Epithelial cell of esophagus (primary cell): ENCODE measurements at regions not wholly inside any gene's neighbourhood (a gene's known extent, or its start where the extent isn't known, plus 50 kb on each side); places are given as distances from the start of the nearest gene placed in this dataset.
"Not testable (repeated sequence)": the region's sequence is repeated elsewhere in the genome, so short reads cannot be mapped to it uniquely, and the experiment has no call there.

ENCODE experiments used
- DNase-seq: peaks from one replicate; pipeline ENCODE4 v3.0.0; 2010; ENCODE audit warnings: low read depth
- H3K4me3 ChIP-seq: 2 replicates; pipeline ENCODE4 v1.5.1; 2011; ENCODE audit warnings: mild to moderate bottlenecking, low read length, control low read depth
- TF ChIP-seq, protein P1 (sequence below): IDR thresholded peaks from 2 replicates; pipeline ENCODE4 v1.5.1; 2011; ENCODE audit warnings: low read depth, mild to moderate bottlenecking, low read length, control low read depth, inconsistent platforms; ENCODE audit not compliant: insufficient read depth; ENCODE audit errors: missing control alignments

DNA sequence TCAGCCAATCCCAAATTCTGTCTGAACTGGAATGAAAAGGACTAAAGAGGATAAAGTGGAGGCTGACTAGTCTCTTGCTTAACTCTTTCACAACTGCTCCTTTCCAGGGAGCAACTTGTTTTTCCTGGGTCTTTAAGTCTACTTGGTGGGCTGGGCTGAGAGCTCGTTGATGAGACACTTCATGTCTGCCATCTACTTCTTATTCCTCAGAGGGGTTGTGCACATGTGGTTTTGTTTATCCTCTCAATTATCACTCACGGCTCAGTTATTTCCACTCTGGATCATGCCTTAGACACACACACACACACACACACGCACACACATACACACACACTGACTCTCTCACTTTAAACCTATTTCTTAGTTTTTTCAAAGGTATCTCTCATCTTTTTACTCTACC lies 298.6 kb upstream of the MTPN start:
- DNase-seq = no peak
- TF ChIP-seq, protein P1, sequence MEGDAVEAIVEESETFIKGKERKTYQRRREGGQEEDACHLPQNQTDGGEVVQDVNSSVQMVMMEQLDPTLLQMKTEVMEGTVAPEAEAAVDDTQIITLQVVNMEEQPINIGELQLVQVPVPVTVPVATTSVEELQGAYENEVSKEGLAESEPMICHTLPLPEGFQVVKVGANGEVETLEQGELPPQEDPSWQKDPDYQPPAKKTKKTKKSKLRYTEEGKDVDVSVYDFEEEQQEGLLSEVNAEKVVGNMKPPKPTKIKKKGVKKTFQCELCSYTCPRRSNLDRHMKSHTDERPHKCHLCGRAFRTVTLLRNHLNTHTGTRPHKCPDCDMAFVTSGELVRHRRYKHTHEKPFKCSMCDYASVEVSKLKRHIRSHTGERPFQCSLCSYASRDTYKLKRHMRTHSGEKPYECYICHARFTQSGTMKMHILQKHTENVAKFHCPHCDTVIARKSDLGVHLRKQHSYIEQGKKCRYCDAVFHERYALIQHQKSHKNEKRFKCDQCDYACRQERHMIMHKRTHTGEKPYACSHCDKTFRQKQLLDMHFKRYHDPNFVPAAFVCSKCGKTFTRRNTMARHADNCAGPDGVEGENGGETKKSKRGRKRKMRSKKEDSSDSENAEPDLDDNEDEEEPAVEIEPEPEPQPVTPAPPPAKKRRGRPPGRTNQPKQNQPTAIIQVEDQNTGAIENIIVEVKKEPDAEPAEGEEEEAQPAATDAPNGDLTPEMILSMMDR = no peak
- H3K4me3 ChIP-seq = no peak overlapping the region

DNA sequence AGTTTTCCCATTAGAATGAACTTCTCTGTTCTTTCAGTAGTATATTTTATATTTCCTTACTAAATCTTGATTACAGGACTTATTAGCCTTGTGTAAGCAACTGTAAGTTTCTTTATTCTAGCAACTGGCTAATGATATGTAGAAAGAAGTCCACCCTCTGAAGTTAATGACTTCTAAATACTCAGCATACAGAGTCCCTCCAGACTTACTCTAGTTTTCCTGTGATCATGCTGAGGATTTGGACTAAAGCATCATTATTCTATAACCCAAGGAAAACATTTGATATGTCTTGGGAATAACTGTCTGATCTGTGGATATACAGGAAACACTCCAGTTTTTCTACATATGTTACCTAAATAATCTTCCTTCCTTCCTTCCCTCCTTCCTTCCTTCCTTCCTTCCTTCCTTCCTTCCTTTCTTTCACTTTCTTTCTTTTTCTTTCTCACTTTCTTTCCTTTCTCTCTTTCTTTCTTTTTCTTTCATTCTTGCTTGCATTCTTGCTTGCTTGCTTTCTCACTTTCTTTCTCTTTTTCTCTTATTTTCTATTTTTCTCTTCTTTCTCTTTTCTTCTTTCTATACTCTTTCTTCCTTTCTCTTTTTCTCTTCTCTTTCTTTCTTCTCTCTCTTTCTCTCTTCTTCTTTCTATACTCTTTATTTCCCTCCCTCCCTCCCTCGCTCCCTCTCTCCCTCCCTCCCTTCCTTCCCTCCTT lies 297.6 kb upstream of the MTPN start:
- no peak overlapping the region for H3K4me3 ChIP-seq
- DNase-seq = no peak
- TF ChIP-seq, protein P1 = no peak

DNA sequence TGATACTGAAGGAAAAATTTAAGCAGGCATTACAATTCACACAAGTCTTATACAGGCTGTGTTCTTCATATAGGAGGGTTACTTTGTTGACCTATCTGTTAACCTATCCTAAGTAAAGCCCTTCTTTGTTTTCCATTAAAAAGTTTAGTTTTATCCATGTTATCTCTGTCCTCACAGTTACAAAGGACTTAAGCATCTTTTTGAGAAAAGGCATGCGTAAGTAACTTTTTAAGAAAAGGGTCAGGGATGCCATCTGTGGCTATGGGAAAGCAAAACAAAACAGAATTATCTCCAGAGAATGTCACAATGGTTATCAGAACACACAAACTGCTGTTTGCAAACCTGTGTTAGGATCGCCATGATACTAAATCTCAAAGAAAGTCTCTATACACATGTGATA lies 295.8 kb upstream of the MTPN start:
- no peak for DNase-seq
- TF ChIP-seq, protein P1 = no peak
- H3K4me3 ChIP-seq = no peak overlapping the region

DNA sequence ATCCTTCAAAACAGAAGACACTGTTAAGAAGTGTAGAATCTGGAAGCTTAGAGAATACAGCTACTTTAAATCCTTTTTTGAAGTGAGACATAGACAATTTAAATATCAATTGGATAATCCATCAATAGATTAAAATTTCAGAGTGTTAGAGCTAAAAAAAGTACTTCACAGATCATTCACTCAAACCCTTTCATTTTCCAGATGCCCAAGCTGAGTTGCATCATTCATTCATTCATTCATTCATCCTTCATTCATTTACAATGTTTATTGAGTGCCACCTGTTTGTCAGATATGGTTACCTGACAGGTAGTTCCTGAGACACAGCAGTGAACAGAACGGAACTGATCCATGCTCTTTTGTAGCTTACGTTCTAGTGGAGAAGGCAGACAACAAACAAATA lies 290.7 kb upstream of the MTPN start:
- no peak for DNase-seq
- TF ChIP-seq, protein P1 = no peak
- H3K4me3 ChIP-seq = no peak overlapping the region

DNA sequence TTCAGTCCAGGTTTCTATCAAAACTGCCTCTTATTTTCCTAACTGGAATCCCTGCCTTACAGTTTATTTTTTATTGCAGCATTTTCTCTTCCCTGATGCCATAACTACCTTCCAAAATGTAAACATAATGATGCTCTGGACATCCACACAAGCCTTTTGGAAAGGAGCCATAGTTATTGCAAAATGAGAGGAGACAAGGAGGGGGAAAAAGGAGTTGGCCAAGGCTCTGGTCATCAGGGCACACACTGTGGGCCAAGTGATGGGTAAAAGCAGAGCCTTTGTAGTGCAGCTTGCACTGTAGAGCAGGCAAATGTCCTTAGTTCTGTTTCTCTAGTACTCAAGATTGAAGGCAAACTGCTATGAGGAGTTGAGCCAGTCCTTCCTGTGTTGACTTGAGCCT lies 289.3 kb upstream of the MTPN start:
- TF ChIP-seq, protein P1 = no peak
- no peak for DNase-seq
- H3K4me3 ChIP-seq = no peak overlapping the region

DNA sequence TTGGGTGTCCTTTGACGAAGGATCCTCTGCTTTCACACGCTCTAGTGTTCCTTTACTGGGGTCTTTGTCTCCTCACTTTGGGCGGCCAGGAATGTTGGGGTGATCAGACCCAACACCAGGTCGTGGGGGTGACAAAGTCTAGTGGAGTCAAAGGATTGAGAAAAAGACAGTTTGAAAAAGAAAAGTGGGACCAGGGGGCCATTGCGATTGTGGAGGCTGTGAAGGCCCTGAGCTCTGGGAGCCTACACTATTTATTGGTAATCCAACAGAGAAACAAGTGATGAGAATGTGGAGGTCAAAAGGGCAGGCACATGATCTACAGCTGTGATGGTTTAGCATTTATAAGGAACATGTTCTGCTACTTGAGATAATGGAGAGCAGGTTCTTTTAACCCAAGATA lies 287.1 kb upstream of the MTPN start:
- H3K4me3 ChIP-seq, DNase-seq: not testable (repeated sequence)

DNA sequence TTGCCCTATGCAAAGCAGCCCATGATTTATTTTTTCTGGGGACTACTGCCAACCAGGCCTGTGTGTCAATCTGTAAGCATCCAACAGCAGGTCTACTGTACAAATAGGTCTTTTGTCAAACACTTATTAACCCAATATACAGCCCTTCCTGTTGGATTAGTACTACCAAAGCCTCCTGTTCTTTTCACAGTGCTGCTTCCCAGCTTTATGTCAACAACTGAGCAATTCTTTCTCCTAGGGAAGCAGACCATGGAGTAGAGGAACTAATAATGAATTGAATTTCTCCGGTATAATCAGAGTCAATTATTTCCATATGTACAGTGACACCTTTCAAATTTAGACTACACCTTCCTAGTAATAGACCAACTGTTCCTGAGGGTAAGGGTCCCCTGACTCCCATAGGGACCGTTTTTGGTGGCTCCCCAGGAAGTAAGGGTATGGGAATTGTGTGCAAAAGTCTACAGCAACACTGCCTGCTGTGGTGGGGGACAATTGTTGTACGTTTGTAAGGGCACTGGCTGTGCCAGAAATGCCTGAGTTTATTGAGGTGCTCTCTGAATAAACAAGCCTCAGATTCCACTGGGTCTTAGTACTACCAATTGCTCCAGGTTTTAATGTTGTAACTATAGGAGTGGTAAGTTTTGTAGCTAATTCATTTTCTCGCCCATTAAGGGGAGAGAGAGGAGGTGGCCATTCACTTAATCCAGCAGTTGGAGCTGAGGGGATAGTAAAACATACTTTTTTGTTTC lies 286.1 kb upstream of the MTPN start:
- not testable (repeated sequence) for DNase-seq

DNA sequence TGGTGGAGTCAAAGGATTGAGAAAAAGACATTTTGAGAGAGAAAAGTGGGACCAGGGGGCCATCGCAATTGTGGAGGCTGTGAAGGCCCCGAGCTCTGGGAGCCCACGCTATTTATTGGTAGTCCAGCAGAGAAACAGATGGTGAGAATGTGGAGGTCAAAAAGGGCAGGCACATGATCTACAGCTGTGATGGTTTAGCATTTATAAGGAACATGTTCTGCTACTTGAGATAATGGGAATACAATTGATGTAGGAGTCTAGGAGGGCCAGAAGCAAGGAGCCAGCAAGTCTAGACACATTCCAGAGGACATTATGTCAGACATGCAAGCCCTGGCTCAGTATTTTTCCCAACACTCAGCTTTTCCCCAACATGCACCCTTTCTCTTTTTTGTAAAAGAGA lies 283.4 kb upstream of the MTPN start:
- DNase-seq, H3K4me3 ChIP-seq: not testable (repeated sequence)

More for the DNA sequence above, 286.1 kb upstream of the MTPN start:
- not testable (repeated sequence) for H3K4me3 ChIP-seq

DNA sequence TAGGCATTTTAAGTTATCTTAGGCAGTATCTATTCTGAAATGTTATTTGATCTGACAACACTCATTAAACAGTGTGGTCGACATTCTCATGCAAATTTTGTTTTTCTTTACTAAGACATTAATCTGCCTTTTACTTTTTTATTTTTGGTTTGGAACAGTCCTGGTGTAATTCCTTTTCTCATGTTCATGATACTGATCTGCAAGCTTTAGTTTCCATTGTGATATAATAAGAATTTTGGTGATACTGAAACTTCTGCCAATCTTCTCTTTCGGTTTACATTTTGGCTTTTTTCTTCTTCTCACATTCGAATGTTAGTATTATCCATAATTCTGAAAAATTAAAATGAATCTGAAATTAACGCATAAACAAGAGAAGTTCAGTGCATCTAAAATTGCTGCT lies 281.9 kb upstream of the MTPN start:
- no peak for DNase-seq
- TF ChIP-seq, protein P1 = no peak
- no peak overlapping the region for H3K4me3 ChIP-seq
